GM18499 (cell line): ENCODE measurements at regions not wholly inside any gene's neighbourhood (a gene's known extent, or its start where the extent isn't known, plus 50 kb on each side); places are given as distances from the start of the nearest gene placed in this dataset.

Source experiments
- ATAC-seq: cut with Tn5 transposase; IDR thresholded peaks from one replicate; pipeline ENCODE4 v1.9.1; 2021; ENCODE audit warnings: moderate number of reproducible peaks; ENCODE audit not compliant: insufficient read depth, unreplicated experiment

DNA sequence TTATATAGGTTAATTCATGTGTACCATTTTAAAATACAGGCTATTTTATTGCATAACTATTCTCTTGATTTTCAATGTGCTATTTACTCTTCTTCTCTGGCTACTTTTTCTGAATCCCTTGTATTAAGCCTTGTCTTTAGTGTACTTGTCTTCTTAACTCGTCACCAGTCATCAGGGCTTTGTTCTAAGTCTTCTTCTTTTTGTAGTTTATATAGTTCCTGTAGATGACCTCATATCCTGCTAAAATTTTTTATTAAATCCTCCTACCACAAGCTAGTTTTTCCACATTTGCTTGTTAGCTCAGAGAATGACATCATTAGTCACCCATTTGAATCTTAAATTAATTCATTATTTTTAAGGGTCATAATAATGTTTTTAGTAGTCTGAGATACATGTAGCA lies 1281.9 kb downstream of the KCNT2 start:
- no peak for ATAC-seq

GRCh38 chr1:195325181-195325580 lies 1283.1 kb downstream of the KCNT2 start:
- ATAC-seq: no peak

DNA sequence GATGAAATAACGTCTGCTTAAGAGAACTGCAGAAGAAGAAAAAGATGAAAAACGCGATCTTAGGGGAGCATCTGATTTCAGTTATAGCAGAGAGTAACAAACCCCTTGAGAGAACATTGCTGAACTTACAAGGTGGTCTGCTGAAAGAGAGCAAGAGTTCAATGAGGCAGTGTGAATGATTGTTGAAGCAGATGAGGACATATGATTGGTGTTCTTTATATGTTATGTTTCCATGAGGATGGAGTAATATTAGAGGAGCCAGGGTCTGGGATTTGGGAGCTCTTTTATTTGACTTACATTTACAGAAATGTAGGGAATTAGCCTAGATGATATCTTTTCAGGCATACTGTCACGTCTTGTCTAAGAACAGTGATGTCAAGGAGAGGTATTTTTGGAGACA lies 1302.0 kb downstream of the KCNT2 start:
- ATAC-seq: no peak

GRCh38 chr1:195294911-195295310 lies 1313.3 kb downstream of the KCNT2 start:
- no peak for ATAC-seq

DNA sequence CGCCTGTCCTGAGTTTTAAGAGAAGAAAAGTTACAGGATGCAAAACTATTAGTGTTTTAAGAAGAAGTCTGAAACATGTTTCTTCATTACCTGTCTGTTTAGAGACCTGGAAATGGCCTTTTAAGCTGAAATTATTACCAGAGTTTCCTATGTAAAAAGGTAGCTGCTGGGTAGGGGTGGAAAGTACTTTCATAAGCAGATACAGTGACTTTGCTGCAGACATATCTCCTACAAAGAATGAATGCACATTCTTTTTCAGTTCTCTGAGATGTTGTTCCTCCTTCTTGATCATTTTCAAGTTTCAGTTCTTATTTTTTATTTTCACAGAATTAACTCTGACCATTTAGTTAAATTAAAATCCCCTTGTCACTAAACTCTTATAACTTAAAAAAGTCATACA lies 1329.6 kb downstream of the KCNT2 start:
- no peak for ATAC-seq

- ATAC-seq: no peak
Observed at GRCh38 chr1:195275710-195276109, 1332.5 kb downstream of the KCNT2 start.

GRCh38 chr1:195251900-195252299 lies 1356.3 kb downstream of the KCNT2 start:
- ATAC-seq: no peak

GRCh38 chr1:195243492-195243891 lies 1364.7 kb downstream of the KCNT2 start:
- ATAC-seq: no peak

- no peak for ATAC-seq
Observed at GRCh38 chr1:195241066-195241465, 1367.2 kb downstream of the KCNT2 start.

DNA sequence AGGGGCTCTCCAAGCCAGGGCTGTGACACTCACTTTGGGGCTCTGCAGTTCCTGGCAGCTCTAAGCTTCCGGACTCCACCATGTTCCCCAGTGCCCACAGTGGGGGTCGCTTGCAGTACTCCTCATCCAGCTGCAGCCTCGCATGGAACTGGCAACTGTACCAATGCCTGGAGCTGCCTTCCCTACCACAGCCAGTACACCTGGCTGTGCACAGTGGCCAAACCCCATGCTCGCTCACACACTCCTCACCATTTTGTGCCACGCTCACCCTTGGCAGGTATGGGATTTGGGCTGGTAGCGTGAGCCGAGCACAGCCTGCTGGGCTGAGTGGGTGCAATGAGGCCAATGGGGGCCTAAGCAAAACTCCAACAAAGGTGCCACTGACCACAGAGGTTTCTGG lies 1369.9 kb downstream of the KCNT2 start:
- ATAC-seq: no peak

DNA sequence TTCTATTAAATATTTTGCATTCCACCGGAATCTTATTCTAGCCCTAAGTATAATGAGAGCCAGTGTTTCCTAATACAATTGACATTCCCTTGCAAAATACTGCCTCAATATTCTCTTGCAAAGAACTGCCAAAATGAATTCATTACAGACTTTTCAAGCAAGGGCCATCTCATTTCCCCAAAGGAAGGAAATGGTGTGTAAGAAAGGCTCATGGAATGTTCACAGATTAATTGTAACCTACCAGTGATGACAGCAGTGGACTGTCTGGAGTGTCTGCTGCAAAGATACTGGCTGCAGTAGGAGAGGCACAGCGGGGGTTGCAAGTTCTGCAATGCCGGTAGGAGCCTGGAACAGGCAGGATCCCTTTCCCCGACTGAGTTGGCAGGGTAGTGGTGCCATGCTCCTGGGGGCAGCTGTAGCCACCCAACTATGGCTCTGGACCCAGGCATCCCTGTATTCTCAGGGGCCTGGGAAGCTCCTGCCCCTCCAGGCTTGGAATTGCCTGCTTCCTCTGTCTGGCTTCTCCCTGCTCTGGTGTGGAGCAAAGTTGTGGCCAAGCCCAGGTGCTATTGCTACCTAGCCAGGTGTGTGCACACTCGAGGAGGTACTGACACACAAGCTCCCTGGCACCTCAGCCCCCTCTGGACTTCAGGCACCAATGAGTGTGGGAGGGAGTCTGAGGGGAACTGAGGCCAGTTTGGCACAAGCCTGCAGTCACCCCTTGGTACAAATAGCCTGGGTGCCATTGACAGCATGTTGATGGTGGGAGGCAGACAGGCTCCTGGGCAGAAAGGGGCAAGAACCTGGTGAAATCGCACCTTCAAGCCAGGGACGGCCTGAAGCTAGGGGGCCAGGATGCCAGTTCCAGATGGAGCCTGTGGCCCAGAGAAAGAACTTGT lies 1371.0 kb downstream of the KCNT2 start:
- no peak for ATAC-seq

GRCh38 chr1:195218428-195219212 lies 1389.6 kb downstream of the KCNT2 start:
- ATAC-seq: no peak

GRCh38 chr1:195202241-195202640 lies 1406.0 kb downstream of the KCNT2 start:
- ATAC-seq: no peak

GRCh38 chr1:195200772-195201171 lies 1407.5 kb downstream of the KCNT2 start:
- ATAC-seq: no peak

DNA sequence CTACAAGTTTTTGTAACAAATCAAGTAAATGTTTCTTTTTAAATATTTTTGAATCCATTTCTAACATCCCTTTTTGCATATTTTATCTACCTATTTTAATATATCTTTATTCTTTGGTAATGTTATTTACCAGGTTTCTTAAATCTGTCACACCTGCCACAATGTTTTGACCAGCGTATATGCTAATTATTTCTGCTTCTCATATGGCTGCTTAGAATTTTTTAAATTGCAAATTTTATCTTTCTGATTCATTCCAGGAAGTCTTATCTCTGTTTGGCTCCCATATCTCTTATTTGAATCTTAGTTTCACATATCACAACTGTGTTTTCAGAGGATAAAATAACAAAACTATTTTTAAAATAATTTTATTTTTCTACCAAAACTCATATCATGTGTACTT lies 1411.1 kb downstream of the KCNT2 start:
- no peak for ATAC-seq

GRCh38 chr1:195195423-195196057 lies 1412.7 kb downstream of the KCNT2 start:
- ATAC-seq: peak; percentile 99

DNA sequence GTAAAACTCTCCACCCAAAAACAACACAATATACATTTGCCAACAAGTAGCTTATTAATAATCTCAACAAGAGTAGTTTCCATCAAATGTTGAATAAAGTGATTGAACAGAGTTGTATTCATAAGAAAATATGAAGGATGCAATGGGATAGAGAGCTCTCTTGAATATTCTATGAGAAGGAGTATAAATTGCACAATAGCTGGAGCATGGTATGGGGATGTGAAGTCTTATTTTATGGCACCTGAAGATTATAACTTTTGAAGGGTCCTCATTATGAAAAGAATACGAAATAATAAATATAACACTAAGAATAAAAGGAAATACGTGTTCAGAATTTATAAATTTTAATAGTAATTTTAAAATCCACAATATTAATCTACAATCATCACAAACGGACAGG lies 1415.1 kb downstream of the KCNT2 start:
- no peak for ATAC-seq

- no peak for ATAC-seq
Observed at GRCh38 chr1:195188821-195189220, 1419.4 kb downstream of the KCNT2 start.

- no peak for ATAC-seq
Observed at GRCh38 chr1:195186544-195186943, 1421.7 kb downstream of the KCNT2 start.

GRCh38 chr1:195185736-195186135 lies 1422.5 kb downstream of the KCNT2 start:
- ATAC-seq: no peak

DNA sequence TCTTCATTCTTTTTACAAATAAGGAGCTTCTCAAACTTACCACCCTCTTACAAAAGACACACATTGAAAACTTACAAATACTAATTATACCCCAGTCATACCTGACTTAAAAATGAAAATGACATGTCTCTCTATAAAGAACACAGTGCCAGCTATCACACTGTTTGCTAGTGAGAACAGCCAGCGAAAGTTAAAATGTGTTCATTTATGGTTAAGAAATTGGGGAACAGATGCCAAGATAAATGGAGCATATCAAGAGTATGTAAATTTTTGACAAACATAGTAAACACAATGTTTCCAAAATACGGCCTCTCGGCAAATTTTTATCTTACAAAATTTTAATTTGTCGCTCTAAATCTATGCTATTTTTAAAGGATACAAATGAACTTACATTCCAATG lies 1422.9 kb downstream of the KCNT2 start:
- no peak for ATAC-seq
